SU-DHL-6 (cell line): ENCODE measurements at regions not wholly inside any gene's neighbourhood (a gene's known extent, or its start where the extent isn't known, plus 50 kb on each side); places are given as distances from the start of the nearest gene placed in this dataset.
A peak's percentile ranks its signal among the peaks of the same experiment; 100 is the strongest.

ENCODE experiments used
- H2AFZ ChIP-seq: fragments of 200-600 bp; sonication (generic); 2 replicates; pipeline ENCODE4 v1.6.1; 2014; ENCODE audit warnings: low read depth, mild to moderate bottlenecking, moderate library complexity, mixed read lengths, antibody characterized with exemption, low read length; ENCODE audit not compliant: severe bottlenecking
- H3F3A ChIP-seq: fragments of 200-600 bp; shearing (Covaris generic); 2 replicates; pipeline ENCODE4 v1.6.0; 2016; ENCODE audit warnings: antibody characterized with exemption, mild to moderate bottlenecking; ENCODE audit not compliant: insufficient read depth
- H3K27ac ChIP-seq: fragments of 200-600 bp; sonication (generic); 2 replicates; pipeline ENCODE4 v1.5.1; 2016; ENCODE audit warnings: low read depth, mild to moderate bottlenecking, low read length, moderate library complexity, mixed read lengths
- H3K27me3 ChIP-seq: fragments of 200-600 bp; sonication (generic), shearing (Covaris generic); 2 replicates; pipeline ENCODE4 v1.6.0; 2014; ENCODE audit warnings: mild to moderate bottlenecking, low read length
- H3K36me3 ChIP-seq: fragments of 200-600 bp; sonication (generic); 2 replicates; pipeline ENCODE4 v1.6.1; 2014; ENCODE audit warnings: mild to moderate bottlenecking, low read length, mixed read lengths
- H3K4me2 ChIP-seq: fragments of 300-600, 200-600 bp; shearing (Covaris generic), sonication (generic); 2 replicates; pipeline ENCODE4 v1.6.0; 2014; ENCODE audit warnings: low read length, low read depth, mild to moderate bottlenecking; ENCODE audit not compliant: poor library complexity, severe bottlenecking
- H3K4me3 ChIP-seq: fragments of 200-600 bp; sonication (generic); 2 replicates; pipeline ENCODE4 v1.5.1; 2014; ENCODE audit warnings: antibody characterized with exemption, low read length, mild to moderate bottlenecking, mixed read lengths; ENCODE audit not compliant: insufficient read depth, poor library complexity, severe bottlenecking
- H3K79me2 ChIP-seq: fragments of 200-600 bp; sonication (generic); 2 replicates; pipeline ENCODE4 v1.6.1; 2014; ENCODE audit warnings: mild to moderate bottlenecking, low read length, moderate library complexity; ENCODE audit not compliant: insufficient read depth
- H3K9ac ChIP-seq: fragments of 200-600 bp; sonication (generic); 2 replicates; pipeline ENCODE4 v1.7.0; 2014; ENCODE audit warnings: mild to moderate bottlenecking, low read length
- H3K9me2 ChIP-seq: fragments of 200-600 bp; sonication (generic); replicated peaks from 2 replicates; pipeline ENCODE4 v1.6.1; 2014; ENCODE audit warnings: low read length; ENCODE audit not compliant: insufficient read depth
- H3K9me3 ChIP-seq: fragments of 200-600 bp; sonication (generic); 2 replicates; pipeline ENCODE4 v1.6.1; 2014; ENCODE audit warnings: low read length, mixed read lengths; ENCODE audit not compliant: insufficient read depth
- H4K20me1 ChIP-seq: fragments of 200-600 bp; sonication (generic); 2 replicates; pipeline ENCODE4 v1.6.1; 2014; ENCODE audit warnings: low read depth, mild to moderate bottlenecking, antibody characterized with exemption, low read length, moderate library complexity, mixed read lengths
- CTCF ChIP-seq: fragments of 200-600 bp; sonication (generic); IDR thresholded peaks from one replicate; pipeline ENCODE4 v1.5.1; 2017; ENCODE audit warnings: antibody characterized with exemption, mild to moderate bottlenecking, low read length, moderate library complexity; ENCODE audit not compliant: insufficient read depth, poor library complexity, severe bottlenecking
- EZH2phosphoT487 ChIP-seq: fragments of 200-600 bp; sonication (generic), shearing (Covaris generic); conservative IDR thresholded peaks from 2 replicates; pipeline ENCODE4 v1.6.1; 2018; ENCODE audit warnings: mild to moderate bottlenecking, antibody characterized with exemption, low read length, moderate library complexity, mixed read lengths

DNA sequence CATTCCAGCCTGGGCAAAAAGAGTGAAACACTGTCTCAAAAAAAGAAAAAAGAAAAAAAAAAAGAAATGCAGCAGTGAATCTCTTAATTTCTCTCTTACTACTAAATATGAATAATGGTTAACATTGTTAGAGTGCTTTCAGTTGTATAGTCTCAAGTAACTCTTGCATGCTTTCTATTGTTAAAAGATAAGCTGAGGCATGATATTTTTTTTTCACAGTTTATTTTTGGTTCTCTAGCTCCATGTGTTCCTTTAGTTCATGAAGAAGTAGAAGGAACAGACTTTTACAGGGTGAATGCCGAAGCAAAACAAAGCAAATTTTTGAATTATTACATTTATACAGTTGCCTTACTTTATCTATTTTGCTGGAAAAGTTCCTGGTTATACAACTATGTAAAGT lies 1180.9 kb downstream of the OTOL1 start:
- H2AFZ ChIP-seq: peak overlapping the region; percentile 4
- no peaks in the 10 kb centered on the region for H3K9me3 ChIP-seq

GRCh38 chr3:162678941-162679340 lies 1182.3 kb downstream of the OTOL1 start:
- no peaks in the 10 kb centered on the region for H3F3A ChIP-seq
- H4K20me1 ChIP-seq: no peaks in the 10 kb centered on the region
- no peak overlapping the region for H3K4me2 ChIP-seq
- H3K9me2 ChIP-seq: no peaks in the 10 kb centered on the region
- H2AFZ ChIP-seq: no peak overlapping the region
- H3K36me3 ChIP-seq: no peaks in the 10 kb centered on the region
- H3K27me3 ChIP-seq: no peaks in the 10 kb centered on the region
- no peak overlapping the region for H3K4me3 ChIP-seq
- H3K79me2 ChIP-seq: no peaks in the 10 kb centered on the region
- no peak overlapping the region for H3K9ac ChIP-seq
- no peaks in the 10 kb centered on the region for H3K9me3 ChIP-seq
- TF ChIP-seq CTCF (no peak), EZH2phosphoT487 (no peak)
- H3K27ac ChIP-seq: no peak overlapping the region

More for the DNA sequence above, 1180.9 kb downstream of the OTOL1 start:
- no peak overlapping the region for H3K4me2 ChIP-seq
- no peaks in the 10 kb centered on the region for H3F3A ChIP-seq
- H3K9me2 ChIP-seq: no peaks in the 10 kb centered on the region
- no peak overlapping the region for H3K9ac ChIP-seq
- no peaks in the 10 kb centered on the region for H4K20me1 ChIP-seq
- no peaks in the 10 kb centered on the region for H3K79me2 ChIP-seq
- no peak overlapping the region for H3K27ac ChIP-seq
- no peak overlapping the region for H3K4me3 ChIP-seq
- H3K36me3 ChIP-seq: no peaks in the 10 kb centered on the region
- no peaks in the 10 kb centered on the region for H3K27me3 ChIP-seq
- TF ChIP-seq EZH2phosphoT487 (no peak), CTCF (no peak)

GRCh38 chr3:162684260-162684659 lies 1187.7 kb downstream of the OTOL1 start:
- no peak overlapping the region for H3K4me3 ChIP-seq
- H3K9ac ChIP-seq: no peak overlapping the region
- no peaks in the 10 kb centered on the region for H3F3A ChIP-seq
- H3K27me3 ChIP-seq: no peaks in the 10 kb centered on the region
- no peak overlapping the region for H2AFZ ChIP-seq
- H3K27ac ChIP-seq: no peak overlapping the region
- no peaks in the 10 kb centered on the region for H4K20me1 ChIP-seq
- no peaks in the 10 kb centered on the region for H3K36me3 ChIP-seq
- no peaks in the 10 kb centered on the region for H3K9me3 ChIP-seq
- no peaks in the 10 kb centered on the region for H3K79me2 ChIP-seq
- no peak overlapping the region for H3K4me2 ChIP-seq
- no peak for TF ChIP-seq EZH2phosphoT487
- no peak for TF ChIP-seq CTCF
- H3K9me2 ChIP-seq: no peaks in the 10 kb centered on the region
